GM19438 (cell line): ENCODE measurements at regions not wholly inside any gene's neighbourhood (a gene's known extent, or its start where the extent isn't known, plus 50 kb on each side); places are given as distances from the start of the nearest gene placed in this dataset.
A peak's percentile ranks its signal among the peaks of the same experiment; 100 is the strongest.

ENCODE experiments used
- ATAC-seq: cut with Tn5 transposase; IDR thresholded peaks from one replicate; pipeline ENCODE4 v1.9.1; 2021; ENCODE audit warnings: low read depth; ENCODE audit not compliant: unreplicated experiment

GRCh38 chr6:139917951-139918630 lies 543.6 kb upstream of the CITED2 start:
- no peak for ATAC-seq

- ATAC-seq: no peak
These were observed 540.5 kb upstream of the CITED2 start for GRCh38 chr6:139914910-139915309.

- ATAC-seq: no peak
These were observed 538.4 kb upstream of the CITED2 start for GRCh38 chr6:139912735-139913400.

GRCh38 chr6:139909992-139910391 lies 535.5 kb upstream of the CITED2 start:
- ATAC-seq: no peak

- no peak for ATAC-seq
These were observed 531.1 kb upstream of the CITED2 start for GRCh38 chr6:139905404-139906052.

- ATAC-seq: no peak
These were observed 530.1 kb upstream of the CITED2 start for GRCh38 chr6:139904568-139904967.

GRCh38 chr6:139904158-139904533 lies 529.7 kb upstream of the CITED2 start:
- ATAC-seq: no peak

- peak; percentile 98 for ATAC-seq
These were observed 529.1 kb upstream of the CITED2 start for GRCh38 chr6:139903411-139904157.

GRCh38 chr6:139895205-139895793 lies 520.9 kb upstream of the CITED2 start:
- ATAC-seq: no peak

GRCh38 chr6:139894271-139894670 lies 519.8 kb upstream of the CITED2 start:
- ATAC-seq: no peak

GRCh38 chr6:139891471-139891870 lies 517.0 kb upstream of the CITED2 start:
- no peak for ATAC-seq

- ATAC-seq: no peak
These were observed 514.3 kb upstream of the CITED2 start for GRCh38 chr6:139888681-139889122.

- no peak for ATAC-seq
These were observed 512.8 kb upstream of the CITED2 start for GRCh38 chr6:139887275-139887674.

GRCh38 chr6:139886396-139886795 lies 511.9 kb upstream of the CITED2 start:
- no peak for ATAC-seq

GRCh38 chr6:139885909-139886308 lies 511.5 kb upstream of the CITED2 start:
- ATAC-seq: no peak

GRCh38 chr6:139883776-139884175 lies 509.3 kb upstream of the CITED2 start:
- no peak for ATAC-seq

- ATAC-seq: no peak
These were observed 508.7 kb upstream of the CITED2 start for GRCh38 chr6:139882977-139883728.

- ATAC-seq: no peak
These were observed 507.8 kb upstream of the CITED2 start for GRCh38 chr6:139882234-139882633.

- peak; percentile 71 for ATAC-seq
These were observed 507.3 kb upstream of the CITED2 start for GRCh38 chr6:139881728-139882211.

GRCh38 chr6:139881236-139881635 lies 506.8 kb upstream of the CITED2 start:
- no peak for ATAC-seq
